DND-41 (cell line): ENCODE measurements at regions not wholly inside any gene's neighbourhood (a gene's known extent, or its start where the extent isn't known, plus 50 kb on each side); places are given as distances from the start of the nearest gene placed in this dataset.

Experiments used
- CTCF ChIP-seq: IDR thresholded peaks from 2 replicates; pipeline ENCODE4 v1.5.1; 2012; ENCODE audit warnings: borderline replicate concordance, low read length, moderate library complexity, mild to moderate bottlenecking; ENCODE audit not compliant: poor library complexity, severe bottlenecking; ENCODE audit errors: extremely low read depth
- EZH2 ChIP-seq: IDR thresholded peaks from 3 replicates; pipeline ENCODE4 v1.6.1; 2012; ENCODE audit warnings: borderline replicate concordance, low read depth, mild to moderate bottlenecking, moderate library complexity, low read length, inconsistent platforms; ENCODE audit not compliant: severe bottlenecking

DNA sequence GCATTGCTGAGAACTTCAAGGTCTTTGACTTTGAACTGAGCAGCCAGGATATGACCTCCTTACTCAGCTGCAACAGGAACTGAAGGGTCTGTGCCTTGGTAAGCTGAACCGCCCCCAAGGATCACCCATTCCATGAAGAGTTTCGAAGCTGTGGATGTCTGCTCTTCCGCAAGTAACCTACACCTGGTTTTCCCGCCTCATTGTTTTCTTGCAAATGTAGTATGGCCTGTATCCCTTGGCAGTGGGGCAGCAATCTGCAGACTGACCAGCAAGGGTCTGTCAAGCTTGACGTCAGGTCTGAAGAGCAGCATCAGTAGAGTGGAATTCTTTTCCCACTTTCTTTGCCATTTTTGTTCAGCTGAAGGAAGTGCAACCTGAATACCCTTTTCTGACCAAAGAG is 62.6 kb upstream of the RAB12 start:
- no peak for TF ChIP-seq CTCF
- no peak for TF ChIP-seq EZH2
